ENCODE measurements at regions not wholly inside any gene's neighbourhood (a gene's known extent, or its start where the extent isn't known, plus 50 kb on each side); places are given as distances from the start of the nearest gene placed in this dataset.

DNA sequence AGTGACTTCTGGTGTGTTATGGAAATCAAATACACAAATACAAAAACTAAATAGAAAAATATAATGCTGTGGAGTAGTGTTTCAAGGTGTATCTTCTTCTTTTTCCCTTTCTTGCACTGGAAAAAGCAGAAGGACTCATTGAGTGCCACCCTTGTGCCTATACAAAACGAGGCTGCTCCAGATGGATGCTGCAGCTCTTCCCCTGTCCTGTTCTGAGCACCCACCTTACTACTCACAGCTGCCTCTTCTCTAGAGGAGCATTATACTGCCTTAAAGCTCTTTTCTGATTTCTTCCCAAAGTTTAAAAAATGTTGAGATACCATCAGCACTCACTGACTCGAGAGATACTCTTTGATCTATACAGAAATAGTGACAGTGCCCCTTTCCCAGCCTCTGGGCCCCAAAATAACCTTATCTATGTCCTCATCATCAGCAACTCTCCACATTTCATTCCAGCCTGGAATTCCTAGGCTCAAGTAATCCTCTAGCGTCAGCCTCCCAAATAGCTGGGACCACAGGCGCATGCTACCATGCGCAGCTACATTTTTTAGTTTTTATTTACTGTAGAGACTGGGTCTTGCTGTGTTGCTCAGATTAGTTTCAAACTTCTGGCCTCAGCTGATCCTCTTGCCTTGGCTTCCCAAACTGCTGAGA, 1356.1 kb upstream of the NRXN1 start:
- no peaks in the 10 kb centered on the region for H3K9me3 ChIP-seq (ENCODE audit: control insufficient read depth, low read depth, low read length)
- no peak overlapping the region for H3K9ac ChIP-seq (ENCODE audit: low read length)
- H3K27ac ChIP-seq (ENCODE audit: low read length), result no peak overlapping the region
- H3K27me3 ChIP-seq (ENCODE audit: control insufficient read depth, insufficient read depth, low read length), result no peaks in the 10 kb centered on the region
- no peak overlapping the region for H3K4me3 ChIP-seq (ENCODE audit: low read length)
- no peaks in the 10 kb centered on the region for H3K36me3 ChIP-seq (ENCODE audit: control insufficient read depth, low read depth, low read length)
- H3K4me1 ChIP-seq (ENCODE audit: control insufficient read depth, low read depth, low read length), result no peaks in the 10 kb centered on the region

DNA sequence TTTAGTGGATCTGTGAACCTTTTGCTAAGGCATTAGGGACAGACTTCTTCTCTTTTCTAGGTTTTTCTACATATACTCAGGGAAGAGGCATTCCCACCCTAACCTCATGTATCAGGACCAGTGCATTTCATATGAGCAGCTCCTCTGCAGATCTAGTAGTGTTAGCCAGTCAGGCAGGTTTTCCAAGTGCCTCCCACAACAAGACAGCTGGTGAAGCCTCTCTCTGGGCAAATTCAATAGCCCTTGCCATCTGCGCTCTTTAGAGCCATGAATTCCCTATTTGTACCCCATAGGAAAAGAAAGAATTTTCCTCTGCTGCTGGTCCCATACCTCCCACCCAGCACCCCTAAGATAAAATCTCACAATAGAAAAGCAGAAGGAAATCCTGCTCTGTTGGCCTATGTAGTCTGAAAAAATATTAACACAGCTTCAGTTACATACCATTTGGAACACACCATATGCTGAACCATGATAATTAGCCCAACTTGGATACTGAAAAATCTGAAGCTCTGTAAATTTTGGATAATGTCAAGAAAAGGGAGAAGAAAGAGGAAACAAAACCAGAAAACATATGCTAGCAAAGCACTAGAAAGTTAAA, 1354.6 kb upstream of the NRXN1 start:
- Histone ChIP-seq H3K9me3 (ENCODE audit: control insufficient read depth, low read depth, low read length) (no peaks in the 10 kb centered on the region), H3K36me3 (ENCODE audit: control insufficient read depth, low read depth, low read length) (no peaks in the 10 kb centered on the region), H3K4me3 (ENCODE audit: low read length) (no peak overlapping the region), H3K4me1 (ENCODE audit: control insufficient read depth, low read depth, low read length) (no peaks in the 10 kb centered on the region), H3K9ac (ENCODE audit: low read length) (no peak overlapping the region), H3K27ac (ENCODE audit: low read length) (no peak overlapping the region), H3K27me3 (ENCODE audit: control insufficient read depth, insufficient read depth, low read length) (no peaks in the 10 kb centered on the region)

DNA sequence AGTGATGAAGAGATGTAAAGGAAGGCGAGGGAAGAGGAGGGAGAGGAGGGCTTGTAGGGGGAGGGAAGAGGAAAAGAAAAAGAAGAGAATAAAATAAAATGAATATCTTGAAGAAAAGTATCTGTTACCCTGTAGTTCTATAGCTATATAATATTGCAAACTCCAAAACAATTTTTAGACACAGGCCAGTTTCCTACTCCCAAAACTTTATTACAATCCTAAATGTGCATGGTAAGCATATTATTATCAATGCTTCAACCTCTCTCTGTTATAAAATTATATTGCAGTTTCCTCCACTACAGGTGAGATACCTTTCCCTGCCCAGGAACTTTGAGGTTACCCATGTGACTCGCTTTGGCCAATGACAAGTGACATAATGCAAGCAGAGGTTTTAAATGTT, 1351.6 kb upstream of the NRXN1 start:
- Histone ChIP-seq H3K9me3 (ENCODE audit: control insufficient read depth, low read depth, low read length) (no peaks in the 10 kb centered on the region), H3K27me3 (ENCODE audit: control insufficient read depth, insufficient read depth, low read length) (no peaks in the 10 kb centered on the region), H3K27ac (ENCODE audit: low read length) (no peak overlapping the region), H3K36me3 (ENCODE audit: control insufficient read depth, low read depth, low read length) (no peaks in the 10 kb centered on the region), H3K9ac (ENCODE audit: low read length) (no peak overlapping the region), H3K4me3 (ENCODE audit: low read length) (no peak overlapping the region), H3K4me1 (ENCODE audit: control insufficient read depth, low read depth, low read length) (no peaks in the 10 kb centered on the region)

DNA sequence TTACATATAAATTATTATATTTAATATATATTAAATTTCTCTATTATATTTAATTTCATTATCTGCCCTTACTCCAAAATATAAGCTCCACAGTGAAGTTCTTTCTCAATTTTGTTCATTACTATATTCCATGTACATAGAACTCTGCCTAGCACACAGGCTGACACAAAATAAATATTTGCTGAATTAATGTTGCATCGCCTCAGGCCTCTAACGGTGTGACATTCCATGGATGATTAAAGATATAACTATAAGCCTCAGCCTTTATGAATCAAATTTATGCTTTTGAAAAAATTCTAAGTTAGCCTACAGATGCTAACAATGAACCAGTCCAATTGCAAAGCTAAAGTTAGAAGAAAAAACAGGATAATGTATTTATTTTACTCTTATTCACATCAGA, 1337.2 kb upstream of the NRXN1 start:
- Histone ChIP-seq H3K27ac (ENCODE audit: low read length) (no peak overlapping the region), H3K36me3 (ENCODE audit: control insufficient read depth, low read depth, low read length) (no peaks in the 10 kb centered on the region), H3K9ac (ENCODE audit: low read length) (no peak overlapping the region), H3K4me3 (ENCODE audit: low read length) (no peak overlapping the region), H3K27me3 (ENCODE audit: control insufficient read depth, insufficient read depth, low read length) (no peaks in the 10 kb centered on the region), H3K9me3 (ENCODE audit: control insufficient read depth, low read depth, low read length) (no peaks in the 10 kb centered on the region), H3K4me1 (ENCODE audit: control insufficient read depth, low read depth, low read length) (no peaks in the 10 kb centered on the region)

DNA sequence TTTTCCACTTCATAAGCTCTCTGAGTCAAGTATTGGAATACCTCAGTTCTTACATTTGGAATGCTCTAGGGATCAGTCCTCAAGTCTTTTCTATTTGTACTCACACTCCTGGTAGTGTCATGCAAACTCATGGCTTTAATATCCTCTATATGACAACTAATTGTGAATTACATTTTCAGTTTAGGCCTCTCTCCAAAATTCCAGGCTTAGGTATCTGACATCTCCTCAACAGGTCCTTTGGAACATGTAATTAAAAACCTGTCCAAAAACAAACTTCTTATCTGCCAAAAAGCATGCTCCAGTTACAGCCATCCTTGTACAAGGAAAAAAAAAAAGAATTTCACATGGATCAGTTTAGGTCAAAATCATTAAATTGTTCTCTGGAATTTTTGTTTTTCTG, 1336.2 kb upstream of the NRXN1 start:
- H3K4me1 ChIP-seq (ENCODE audit: control insufficient read depth, low read depth, low read length), result no peaks in the 10 kb centered on the region
- no peak overlapping the region for H3K27ac ChIP-seq (ENCODE audit: low read length)
- no peak overlapping the region for H3K4me3 ChIP-seq (ENCODE audit: low read length)
- no peaks in the 10 kb centered on the region for H3K27me3 ChIP-seq (ENCODE audit: control insufficient read depth, insufficient read depth, low read length)
- no peaks in the 10 kb centered on the region for H3K36me3 ChIP-seq (ENCODE audit: control insufficient read depth, low read depth, low read length)
- no peaks in the 10 kb centered on the region for H3K9me3 ChIP-seq (ENCODE audit: control insufficient read depth, low read depth, low read length)
- no peak overlapping the region for H3K9ac ChIP-seq (ENCODE audit: low read length)

DNA sequence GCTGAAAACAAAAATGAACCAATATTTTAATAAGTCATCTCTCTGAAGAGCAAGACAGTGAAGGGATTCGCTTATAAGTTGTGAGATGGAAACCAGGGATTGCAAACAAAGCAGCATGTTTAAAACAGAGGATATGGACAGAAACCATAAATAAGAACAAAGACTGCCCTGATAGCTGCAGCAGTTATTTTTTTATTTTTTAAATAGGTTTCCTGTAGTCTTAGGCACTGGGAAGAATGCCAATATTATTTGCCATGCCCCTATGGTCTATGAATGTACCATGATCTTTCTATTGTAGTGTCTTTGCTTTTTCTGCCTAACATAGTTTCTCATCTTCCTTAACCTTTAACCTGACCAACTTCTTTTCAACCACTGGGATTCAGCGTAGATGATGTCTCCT, 1334.0 kb upstream of the NRXN1 start:
- Histone ChIP-seq H3K27me3 (ENCODE audit: control insufficient read depth, insufficient read depth, low read length) (no peaks in the 10 kb centered on the region), H3K36me3 (ENCODE audit: control insufficient read depth, low read depth, low read length) (no peaks in the 10 kb centered on the region), H3K27ac (ENCODE audit: low read length) (no peak overlapping the region), H3K4me1 (ENCODE audit: control insufficient read depth, low read depth, low read length) (no peaks in the 10 kb centered on the region), H3K9ac (ENCODE audit: low read length) (no peak overlapping the region), H3K4me3 (ENCODE audit: low read length) (no peak overlapping the region), H3K9me3 (ENCODE audit: control insufficient read depth, low read depth, low read length) (no peaks in the 10 kb centered on the region)

DNA sequence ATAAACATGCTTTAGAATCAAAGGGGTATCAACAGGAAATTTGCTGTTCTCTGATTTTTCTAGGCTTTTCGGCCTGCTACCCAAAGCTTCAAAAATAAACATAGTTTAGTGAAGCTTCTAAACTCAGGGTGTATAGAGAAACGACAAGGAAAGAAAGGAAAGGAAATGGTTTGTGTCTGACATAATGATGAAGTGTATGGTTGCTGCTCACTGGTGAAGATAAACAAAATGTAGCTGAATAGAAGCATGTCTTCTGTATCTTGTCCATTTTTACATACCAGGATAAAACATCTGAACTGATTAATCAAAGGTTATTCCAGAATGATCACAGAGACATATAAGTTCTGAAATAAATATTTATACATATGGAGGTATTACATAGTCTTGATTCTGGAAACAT, 1324.6 kb upstream of the NRXN1 start:
- no peaks in the 10 kb centered on the region for H3K4me1 ChIP-seq (ENCODE audit: control insufficient read depth, low read depth, low read length)
- H3K4me3 ChIP-seq (ENCODE audit: low read length), result no peak overlapping the region
- no peaks in the 10 kb centered on the region for H3K36me3 ChIP-seq (ENCODE audit: control insufficient read depth, low read depth, low read length)
- no peaks in the 10 kb centered on the region for H3K9me3 ChIP-seq (ENCODE audit: control insufficient read depth, low read depth, low read length)
- no peaks in the 10 kb centered on the region for H3K27me3 ChIP-seq (ENCODE audit: control insufficient read depth, insufficient read depth, low read length)
- H3K9ac ChIP-seq (ENCODE audit: low read length), result no peak overlapping the region
- no peak overlapping the region for H3K27ac ChIP-seq (ENCODE audit: low read length)

DNA sequence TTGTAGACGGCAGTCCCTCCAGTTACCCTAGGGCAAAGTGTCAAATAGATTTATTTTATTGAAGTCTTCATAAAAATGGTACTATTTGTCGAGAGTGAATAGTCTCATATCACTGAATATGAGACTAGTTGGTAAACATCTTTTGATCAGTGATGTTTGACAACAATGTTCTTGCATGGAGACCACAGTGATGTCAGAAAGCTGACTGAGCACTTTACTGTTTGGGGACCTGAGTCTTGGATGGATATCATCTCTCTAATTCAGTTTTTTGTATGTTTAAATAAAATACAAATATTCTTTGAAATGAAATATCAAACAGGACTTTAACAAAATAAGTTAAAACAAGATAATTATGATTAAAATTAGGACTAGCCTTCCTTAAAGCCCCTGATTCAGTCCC, 1315.4 kb upstream of the NRXN1 start:
- Histone ChIP-seq H3K4me3 (ENCODE audit: low read length) (no peak overlapping the region), H3K36me3 (ENCODE audit: control insufficient read depth, low read depth, low read length) (no peaks in the 10 kb centered on the region), H3K27ac (ENCODE audit: low read length) (no peak overlapping the region), H3K9ac (ENCODE audit: low read length) (no peak overlapping the region), H3K4me1 (ENCODE audit: control insufficient read depth, low read depth, low read length) (peaks cover 26% of the 10 kb centered on the region), H3K27me3 (ENCODE audit: control insufficient read depth, insufficient read depth, low read length) (no peaks in the 10 kb centered on the region), H3K9me3 (ENCODE audit: control insufficient read depth, low read depth, low read length) (no peaks in the 10 kb centered on the region)

DNA sequence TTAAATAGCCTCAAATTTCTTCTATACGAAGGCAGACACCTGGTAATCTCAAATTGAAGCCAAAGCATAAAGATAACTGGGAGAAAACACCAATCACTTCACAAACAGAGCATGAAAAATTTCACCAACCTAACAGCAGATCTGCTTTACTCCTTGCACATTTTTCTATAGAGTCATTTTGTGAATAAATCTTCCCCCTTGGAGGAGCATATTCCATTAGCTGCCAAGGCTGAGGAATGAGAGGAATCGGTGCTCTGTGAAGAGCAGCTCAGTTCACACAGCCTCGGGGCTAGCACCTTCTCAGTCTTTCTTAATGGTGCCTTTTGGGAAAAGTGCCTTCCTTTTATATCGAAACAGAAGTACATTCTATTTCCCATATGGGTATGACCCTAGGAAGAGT, 1313.7 kb upstream of the NRXN1 start:
- Histone ChIP-seq H3K9ac (ENCODE audit: low read length) (no peak overlapping the region), H3K4me1 (ENCODE audit: control insufficient read depth, low read depth, low read length) (peaks cover 26% of the 10 kb centered on the region), H3K27me3 (ENCODE audit: control insufficient read depth, insufficient read depth, low read length) (no peaks in the 10 kb centered on the region), H3K9me3 (ENCODE audit: control insufficient read depth, low read depth, low read length) (no peaks in the 10 kb centered on the region), H3K36me3 (ENCODE audit: control insufficient read depth, low read depth, low read length) (no peaks in the 10 kb centered on the region), H3K27ac (ENCODE audit: low read length) (no peak overlapping the region), H3K4me3 (ENCODE audit: low read length) (no peak overlapping the region)

DNA sequence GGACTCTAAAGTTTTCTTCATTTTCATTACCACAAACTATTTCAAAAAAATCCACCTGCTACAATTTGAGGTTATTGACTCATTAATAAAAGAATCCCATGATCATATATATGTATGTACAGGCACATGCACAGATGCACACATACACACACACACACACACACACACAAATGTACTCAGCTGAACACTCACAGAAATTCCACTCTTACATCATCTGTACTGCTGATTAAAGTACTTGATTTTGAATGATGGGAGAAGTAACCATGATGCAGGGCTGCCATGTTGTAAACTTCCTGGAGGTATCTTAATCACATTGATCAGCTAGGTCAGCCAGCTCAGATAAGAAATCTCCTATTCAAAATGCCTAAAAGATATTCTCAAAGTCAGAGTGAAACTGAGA, 1313.2 kb upstream of the NRXN1 start:
- Histone ChIP-seq H3K9me3 (ENCODE audit: control insufficient read depth, low read depth, low read length) (no peaks in the 10 kb centered on the region), H3K4me3 (ENCODE audit: low read length) (no peak overlapping the region), H3K36me3 (ENCODE audit: control insufficient read depth, low read depth, low read length) (no peaks in the 10 kb centered on the region), H3K9ac (ENCODE audit: low read length) (no peak overlapping the region), H3K27ac (ENCODE audit: low read length) (no peak overlapping the region), H3K4me1 (ENCODE audit: control insufficient read depth, low read depth, low read length) (peaks cover 29% of the 10 kb centered on the region), H3K27me3 (ENCODE audit: control insufficient read depth, insufficient read depth, low read length) (no peaks in the 10 kb centered on the region)

DNA sequence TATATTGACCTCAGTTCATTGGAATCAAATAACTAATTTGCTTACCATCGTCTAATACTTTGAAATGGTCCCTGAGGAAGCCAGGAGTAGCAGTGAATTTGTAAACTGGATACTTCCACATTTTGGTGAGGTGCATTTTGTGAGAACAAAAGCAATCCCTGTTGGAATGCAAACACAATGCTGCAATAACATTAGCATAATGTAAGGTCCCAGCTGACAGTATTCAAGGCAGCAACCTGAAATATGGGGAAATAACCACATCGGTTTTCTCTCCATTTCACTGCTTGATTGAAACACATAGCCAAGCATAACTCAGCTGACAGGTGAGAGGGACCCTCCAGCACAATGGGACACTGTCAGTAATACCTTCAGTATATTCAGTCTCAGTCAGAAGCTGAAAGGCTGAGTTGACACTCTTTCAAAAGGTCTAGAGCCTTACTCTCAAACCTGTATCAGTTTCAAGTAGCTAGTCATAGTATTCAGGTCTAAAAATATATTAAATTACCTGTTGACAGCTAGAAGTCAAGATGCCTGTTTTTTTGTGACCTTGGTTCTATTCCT, 1311.9 kb upstream of the NRXN1 start:
- Histone ChIP-seq H3K27ac (ENCODE audit: low read length) (no peak overlapping the region), H3K4me3 (ENCODE audit: low read length) (peak overlapping the region; percentile 16), H3K9me3 (ENCODE audit: control insufficient read depth, low read depth, low read length) (no peaks in the 10 kb centered on the region), H3K27me3 (ENCODE audit: control insufficient read depth, insufficient read depth, low read length) (no peaks in the 10 kb centered on the region), H3K36me3 (ENCODE audit: control insufficient read depth, low read depth, low read length) (no peaks in the 10 kb centered on the region), H3K9ac (ENCODE audit: low read length) (no peak overlapping the region), H3K4me1 (ENCODE audit: control insufficient read depth, low read depth, low read length) (peaks cover 40% of the 10 kb centered on the region)

DNA sequence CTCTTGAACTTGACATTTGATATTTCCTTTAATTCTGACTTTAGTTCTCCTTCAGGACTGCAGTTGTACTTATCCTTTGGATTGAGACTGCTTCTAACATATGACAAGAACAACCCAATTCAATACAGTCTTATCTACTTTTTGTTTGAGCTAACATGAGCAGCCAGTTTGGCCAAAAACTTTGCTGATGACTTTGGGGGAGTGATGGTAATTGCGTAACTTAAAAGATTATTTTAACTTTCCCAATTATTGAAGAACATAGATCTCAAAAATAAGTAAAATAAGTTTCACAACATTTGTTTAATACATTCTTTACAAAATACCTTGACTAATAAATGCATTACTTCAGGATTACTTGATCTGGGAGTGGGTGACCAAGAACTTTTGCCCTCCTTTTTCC, 1311.1 kb upstream of the NRXN1 start:
- Histone ChIP-seq H3K4me1 (ENCODE audit: control insufficient read depth, low read depth, low read length) (peaks cover 48% of the 10 kb centered on the region), H3K9me3 (ENCODE audit: control insufficient read depth, low read depth, low read length) (no peaks in the 10 kb centered on the region), H3K27ac (ENCODE audit: low read length) (no peak overlapping the region), H3K4me3 (ENCODE audit: low read length) (no peak overlapping the region), H3K27me3 (ENCODE audit: control insufficient read depth, insufficient read depth, low read length) (no peaks in the 10 kb centered on the region), H3K9ac (ENCODE audit: low read length) (no peak overlapping the region), H3K36me3 (ENCODE audit: control insufficient read depth, low read depth, low read length) (no peaks in the 10 kb centered on the region)
